SK-N-SH treated with all-trans-retinoic acid at 6 μM for 48 hours (cell line): ENCODE measurements at regions not wholly inside any gene's neighbourhood (a gene's known extent, or its start where the extent isn't known, plus 50 kb on each side); places are given as distances from the start of the nearest gene placed in this dataset.

Source experiments
- ATAC-seq: fragments of 200-7000 bp; cut with Tn5 transposase; 3 replicates; pipeline ENCODE4 v1.9.1; 2020; ENCODE audit warnings: mild to moderate bottlenecking, moderate library complexity
- BACH2 ChIP-seq: fragments of 250-450 bp; sonication (Bioruptor Pico); IDR thresholded peaks from 2 replicates; pipeline ENCODE4 v1.9.0; 2021; ENCODE audit warnings: mild to moderate bottlenecking, borderline replicate concordance
- CREB5 ChIP-seq: fragments of 250-450 bp; sonication (Bioruptor Pico); IDR thresholded peaks from 2 replicates; pipeline ENCODE4 v1.5.1; 2020; ENCODE audit warnings: low read depth, mild to moderate bottlenecking, moderate library complexity
- CSRNP3 ChIP-seq: fragments of 250-450 bp; sonication (Bioruptor Pico); IDR thresholded peaks from 2 replicates; pipeline ENCODE4 v1.5.1; 2021; ENCODE audit warnings: mild to moderate bottlenecking, moderate library complexity
- ESRRG ChIP-seq: fragments of 250-450 bp; sonication (Bioruptor Pico); IDR thresholded peaks from 2 replicates; pipeline ENCODE4 v1.6.1; 2021; ENCODE audit warnings: mild to moderate bottlenecking
- GLIS3 ChIP-seq: fragments of 250-450 bp; sonication (Bioruptor Pico); IDR thresholded peaks from 2 replicates; pipeline ENCODE4 v1.5.0; 2020; ENCODE audit warnings: mild to moderate bottlenecking, moderate library complexity
- ISL1 ChIP-seq: fragments of 250-450 bp; sonication (Bioruptor Pico); IDR thresholded peaks from 2 replicates; pipeline ENCODE4 v2.1.2; 2022; ENCODE audit warnings: mild to moderate bottlenecking, moderate library complexity
- OSR1 ChIP-seq: fragments of 250-450 bp; sonication (Bioruptor Pico); IDR thresholded peaks from 2 replicates; pipeline ENCODE4 v1.8.0; 2022; ENCODE audit warnings: moderate library complexity, mild to moderate bottlenecking, inconsistent platforms
- PATZ1 ChIP-seq: fragments of 250-450 bp; sonication (Bioruptor Pico); IDR thresholded peaks from 2 replicates; pipeline ENCODE4 v1.8.0; 2020; ENCODE audit warnings: mild to moderate bottlenecking, moderate library complexity, borderline replicate concordance
- PPARA ChIP-seq: fragments of 250-450 bp; sonication (Bioruptor Pico); IDR thresholded peaks from 2 replicates; pipeline ENCODE4 v1.5.0; 2020; ENCODE audit warnings: mild to moderate bottlenecking, borderline replicate concordance
- RARB ChIP-seq: fragments of 250-450 bp; sonication (Bioruptor Pico); IDR thresholded peaks from 2 replicates; pipeline ENCODE4 v1.8.0; 2021; ENCODE audit warnings: mild to moderate bottlenecking, moderate library complexity
- SNAI2 ChIP-seq: fragments of 250-450 bp; sonication (Bioruptor Pico); IDR thresholded peaks from 2 replicates; pipeline ENCODE4 v1.5.0; 2020; ENCODE audit warnings: mild to moderate bottlenecking, moderate library complexity
- TCF4 ChIP-seq: fragments of 250-450 bp; sonication (Bioruptor Pico); IDR thresholded peaks from 2 replicates; pipeline ENCODE4 v1.8.0; 2021; ENCODE audit warnings: mild to moderate bottlenecking, moderate library complexity, borderline replicate concordance
- TOX ChIP-seq: fragments of 250-450 bp; sonication (Bioruptor Pico); IDR thresholded peaks from 2 replicates; pipeline ENCODE4 v1.8.0; 2021; ENCODE audit warnings: mild to moderate bottlenecking, moderate library complexity, borderline replicate concordance
- TSHZ2 ChIP-seq: fragments of 250-450 bp; sonication (Bioruptor Pico); IDR thresholded peaks from 2 replicates; pipeline ENCODE4 v1.5.0; 2020; ENCODE audit warnings: mild to moderate bottlenecking, moderate library complexity
- ZNF565 ChIP-seq: fragments of 450-650 bp; formaldehyde crosslinking; conservative IDR thresholded peaks from 2 replicates; pipeline ENCODE4 v1.5.0; 2020; ENCODE audit warnings: low read depth, mild to moderate bottlenecking, moderate library complexity
- ZNF70 ChIP-seq: fragments of 450-650 bp; formaldehyde crosslinking; IDR thresholded peaks from 2 replicates; pipeline ENCODE4 v1.5.0; 2020; ENCODE audit warnings: mild to moderate bottlenecking, moderate library complexity

- no peak for ATAC-seq
- no peak for TF ChIP-seq ISL1 (CRISPR knock-in tag)
- TF ChIP-seq ESRRG (CRISPR knock-in tag), result no peak
Measured at GRCh38 chr21:17066006-17066405, 446.8 kb upstream of the CXADR start.

GRCh38 chr21:17071093-17071492 lies 441.8 kb upstream of the CXADR start:
- TF ChIP-seq TCF4 (CRISPR knock-in tag) (no peak), ZNF70 (CRISPR knock-in tag) (no peak), CSRNP3 (CRISPR knock-in tag) (no peak), CREB5 (CRISPR knock-in tag) (no peak), PPARA (CRISPR knock-in tag) (no peak), BACH2 (CRISPR knock-in tag) (no peak), ISL1 (CRISPR knock-in tag) (no peak), SNAI2 (CRISPR knock-in tag) (no peak)
- TF ChIP-seq, all 23 proteins: peak for 0
- ATAC-seq, result no peak

- no peak for ATAC-seq
- TF ChIP-seq TCF4 (CRISPR knock-in tag), result peak; percentile 50
- no peak for TF ChIP-seq RARB (CRISPR knock-in tag)
- TF ChIP-seq GLIS3 (CRISPR knock-in tag), result 0 out of 2 replicates have a peak, but pooled peaks have one; percentile 32
- peak; percentile 91 for TF ChIP-seq TSHZ2 (CRISPR knock-in tag)
- no peak for TF ChIP-seq ZNF565 (CRISPR knock-in tag)
- TF ChIP-seq ISL1 (CRISPR knock-in tag), result peak; percentile 95
Measured at GRCh38 chr21:17081193-17081592, 431.6 kb upstream of the CXADR start.

- TF ChIP-seq TOX (CRISPR knock-in tag) (no peak), PATZ1 (CRISPR knock-in tag) (no peak), PPARA (CRISPR knock-in tag) (no peak), TSHZ2 (CRISPR knock-in tag) (no peak), OSR1 (CRISPR knock-in tag) (no peak)
Measured at GRCh38 chr21:17082843-17083483, 429.9 kb upstream of the CXADR start.

More at GRCh38 chr21:17082843-17083483, 429.9 kb upstream of the CXADR start:
- no peak for ATAC-seq
